Endothelial cell (in vitro differentiated cells): ENCODE measurements at regions not wholly inside any gene's neighbourhood (a gene's known extent, or its start where the extent isn't known, plus 50 kb on each side); places are given as distances from the start of the nearest gene placed in this dataset.
"Not testable (repeated sequence)": the region's sequence is repeated elsewhere in the genome, so short reads cannot be mapped to it uniquely, and the experiment has no call there.

Source experiments
- DNase-seq: peaks from one replicate; pipeline ENCODE4 v3.0.0; 2021; ENCODE audit warnings: low spot score
- H3K27ac Mint-ChIP-seq: one replicate; pipeline ENCODE4 v1.8.0; 2021; ENCODE audit warnings: mixed read lengths, inconsistent platforms; ENCODE audit not compliant: unreplicated experiment
- H3K27me3 Mint-ChIP-seq: one replicate; pipeline ENCODE4 v1.8.0; 2021; ENCODE audit warnings: mild to moderate bottlenecking, moderate library complexity, mixed read lengths, inconsistent platforms; ENCODE audit not compliant: unreplicated experiment
- H3K36me3 Mint-ChIP-seq: one replicate; pipeline ENCODE4 v1.8.0; 2021; ENCODE audit warnings: mild to moderate bottlenecking, low read depth, mixed read lengths, inconsistent platforms; ENCODE audit not compliant: unreplicated experiment
- H3K4me1 Mint-ChIP-seq: one replicate; pipeline ENCODE4 v1.8.0; 2021; ENCODE audit warnings: mild to moderate bottlenecking, mixed read lengths, inconsistent platforms; ENCODE audit not compliant: unreplicated experiment
- H3K4me3 Mint-ChIP-seq: one replicate; pipeline ENCODE4 v1.8.0; 2021; ENCODE audit warnings: mild to moderate bottlenecking, mixed read lengths, inconsistent platforms; ENCODE audit not compliant: unreplicated experiment
- H3K9me3 Mint-ChIP-seq: one replicate; pipeline ENCODE4 v1.8.0; 2021; ENCODE audit warnings: mixed read lengths, inconsistent platforms; ENCODE audit not compliant: unreplicated experiment

GRCh38 chr21:9851695-9852094 lies 669.7 kb upstream of the TPTE start:
- H3K27ac Mint-ChIP-seq, H3K36me3 Mint-ChIP-seq, H3K4me1 Mint-ChIP-seq, H3K4me3 Mint-ChIP-seq, H3K27me3 Mint-ChIP-seq, DNase-seq: not testable (repeated sequence)
- H3K9me3 Mint-ChIP-seq = peaks cover 16% of the 10 kb centered on the region

GRCh38 chr21:9857563-9857962 lies 663.8 kb upstream of the TPTE start:
- not testable (repeated sequence) for H3K27ac Mint-ChIP-seq, H3K4me3 Mint-ChIP-seq, H3K36me3 Mint-ChIP-seq

GRCh38 chr21:9859865-9860264 lies 661.5 kb upstream of the TPTE start:
- H3K4me3 Mint-ChIP-seq, DNase-seq, H3K27me3 Mint-ChIP-seq, H3K36me3 Mint-ChIP-seq, H3K4me1 Mint-ChIP-seq, H3K27ac Mint-ChIP-seq: not testable (repeated sequence)
- H3K9me3 Mint-ChIP-seq = peaks cover 44% of the 10 kb centered on the region

More at GRCh38 chr21:9857563-9857962, 663.8 kb upstream of the TPTE start:
- not testable (repeated sequence) for DNase-seq, H3K27me3 Mint-ChIP-seq, H3K4me1 Mint-ChIP-seq
- peaks cover 29% of the 10 kb centered on the region for H3K9me3 Mint-ChIP-seq

GRCh38 chr21:9862456-9862855 lies 658.9 kb upstream of the TPTE start:
- H3K27me3 Mint-ChIP-seq, DNase-seq, H3K4me3 Mint-ChIP-seq, H3K4me1 Mint-ChIP-seq, H3K36me3 Mint-ChIP-seq, H3K27ac Mint-ChIP-seq: not testable (repeated sequence)
- peaks cover 35% of the 10 kb centered on the region for H3K9me3 Mint-ChIP-seq

- peaks cover 20% of the 10 kb centered on the region for H3K9me3 Mint-ChIP-seq
- not testable (repeated sequence) for H3K27me3 Mint-ChIP-seq, DNase-seq, H3K4me1 Mint-ChIP-seq, H3K4me3 Mint-ChIP-seq, H3K36me3 Mint-ChIP-seq, H3K27ac Mint-ChIP-seq
Observed at GRCh38 chr21:9867815-9868214, 653.6 kb upstream of the TPTE start.

- H3K36me3 Mint-ChIP-seq, H3K4me3 Mint-ChIP-seq, H3K9me3 Mint-ChIP-seq, DNase-seq, H3K27ac Mint-ChIP-seq, H3K4me1 Mint-ChIP-seq: not testable (repeated sequence)
- H3K27me3 Mint-ChIP-seq = peaks cover 10% of the 10 kb centered on the region
Observed at GRCh38 chr21:9873096-9873495, 648.3 kb upstream of the TPTE start.

GRCh38 chr21:9874136-9874535 lies 647.2 kb upstream of the TPTE start:
- H3K4me3 Mint-ChIP-seq = peak overlapping the region; percentile 38
- H3K27ac Mint-ChIP-seq, H3K9me3 Mint-ChIP-seq, H3K4me1 Mint-ChIP-seq, DNase-seq: not testable (repeated sequence)
- peaks cover 10% of the 10 kb centered on the region for H3K27me3 Mint-ChIP-seq
- peaks cover 12% of the 10 kb centered on the region for H3K36me3 Mint-ChIP-seq

GRCh38 chr21:9881430-9881829 lies 640.0 kb upstream of the TPTE start:
- Mint-ChIP-seq H3K27me3 (peaks cover 16% of the 10 kb centered on the region), H3K36me3 (peaks cover 11% of the 10 kb centered on the region), H3K9me3 (peaks cover 40% of the 10 kb centered on the region)
- H3K27ac Mint-ChIP-seq, H3K4me3 Mint-ChIP-seq, H3K4me1 Mint-ChIP-seq, DNase-seq: not testable (repeated sequence)

GRCh38 chr21:9883047-9883446 lies 638.3 kb upstream of the TPTE start:
- not testable (repeated sequence) for DNase-seq, H3K4me1 Mint-ChIP-seq, H3K4me3 Mint-ChIP-seq, H3K27ac Mint-ChIP-seq
- H3K36me3 Mint-ChIP-seq = peaks cover 11% of the 10 kb centered on the region
- peaks cover 40% of the 10 kb centered on the region for H3K9me3 Mint-ChIP-seq
- H3K27me3 Mint-ChIP-seq = peaks cover 16% of the 10 kb centered on the region

GRCh38 chr21:9883571-9884282 lies 637.7 kb upstream of the TPTE start:
- H3K27me3 Mint-ChIP-seq = peaks cover 16% of the 10 kb centered on the region
- H3K27ac Mint-ChIP-seq, H3K4me1 Mint-ChIP-seq, H3K4me3 Mint-ChIP-seq, DNase-seq: not testable (repeated sequence)
- H3K9me3 Mint-ChIP-seq = peaks cover 43% of the 10 kb centered on the region
- peaks cover 11% of the 10 kb centered on the region for H3K36me3 Mint-ChIP-seq

- not testable (repeated sequence) for DNase-seq, H3K4me1 Mint-ChIP-seq, H3K4me3 Mint-ChIP-seq, H3K27me3 Mint-ChIP-seq, H3K27ac Mint-ChIP-seq, H3K36me3 Mint-ChIP-seq
- H3K9me3 Mint-ChIP-seq = peaks cover 22% of the 10 kb centered on the region
Observed at GRCh38 chr21:9888500-9888899, 632.9 kb upstream of the TPTE start.

GRCh38 chr21:9903579-9903978 lies 617.8 kb upstream of the TPTE start:
- not testable (repeated sequence) for H3K4me1 Mint-ChIP-seq, H3K27me3 Mint-ChIP-seq, DNase-seq, H3K27ac Mint-ChIP-seq, H3K4me3 Mint-ChIP-seq, H3K36me3 Mint-ChIP-seq
- H3K9me3 Mint-ChIP-seq = peaks cover 25% of the 10 kb centered on the region
